SK-N-SH treated with all-trans-retinoic acid at 6 μM for 48 hours (cell line): ENCODE measurements at regions not wholly inside any gene's neighbourhood (a gene's known extent, or its start where the extent isn't known, plus 50 kb on each side); places are given as distances from the start of the nearest gene placed in this dataset.
"Not testable (repeated sequence)": the region's sequence is repeated elsewhere in the genome, so short reads cannot be mapped to it uniquely, and the experiment has no call there.

Experiments used
- CREB5 ChIP-seq: fragments of 250-450 bp; sonication (Bioruptor Pico); IDR thresholded peaks from 2 replicates; pipeline ENCODE4 v1.5.1; 2020; ENCODE audit warnings: low read depth, mild to moderate bottlenecking, moderate library complexity
- PATZ1 ChIP-seq: fragments of 250-450 bp; sonication (Bioruptor Pico); IDR thresholded peaks from 2 replicates; pipeline ENCODE4 v1.8.0; 2020; ENCODE audit warnings: mild to moderate bottlenecking, moderate library complexity, borderline replicate concordance
- SNAI2 ChIP-seq: fragments of 250-450 bp; sonication (Bioruptor Pico); IDR thresholded peaks from 2 replicates; pipeline ENCODE4 v1.5.0; 2020; ENCODE audit warnings: mild to moderate bottlenecking, moderate library complexity
- ZFP30 ChIP-seq: fragments of 450-650 bp; formaldehyde crosslinking; IDR thresholded peaks from 2 replicates; pipeline ENCODE4 v1.5.0; 2022; ENCODE audit warnings: mild to moderate bottlenecking, moderate library complexity

GRCh38 chr10:78424050-78424449, 390.4 kb downstream of the RPS24 start:
- TF ChIP-seq SNAI2, ZFP30, PATZ1, CREB5 (CRISPR knock-in tag): not testable (repeated sequence)
